ENCODE measurements at regions not wholly inside any gene's neighbourhood (a gene's known extent, or its start where the extent isn't known, plus 50 kb on each side); places are given as distances from the start of the nearest gene placed in this dataset.
A peak's percentile ranks its signal among the peaks of the same experiment; 100 is the strongest.

DNA sequence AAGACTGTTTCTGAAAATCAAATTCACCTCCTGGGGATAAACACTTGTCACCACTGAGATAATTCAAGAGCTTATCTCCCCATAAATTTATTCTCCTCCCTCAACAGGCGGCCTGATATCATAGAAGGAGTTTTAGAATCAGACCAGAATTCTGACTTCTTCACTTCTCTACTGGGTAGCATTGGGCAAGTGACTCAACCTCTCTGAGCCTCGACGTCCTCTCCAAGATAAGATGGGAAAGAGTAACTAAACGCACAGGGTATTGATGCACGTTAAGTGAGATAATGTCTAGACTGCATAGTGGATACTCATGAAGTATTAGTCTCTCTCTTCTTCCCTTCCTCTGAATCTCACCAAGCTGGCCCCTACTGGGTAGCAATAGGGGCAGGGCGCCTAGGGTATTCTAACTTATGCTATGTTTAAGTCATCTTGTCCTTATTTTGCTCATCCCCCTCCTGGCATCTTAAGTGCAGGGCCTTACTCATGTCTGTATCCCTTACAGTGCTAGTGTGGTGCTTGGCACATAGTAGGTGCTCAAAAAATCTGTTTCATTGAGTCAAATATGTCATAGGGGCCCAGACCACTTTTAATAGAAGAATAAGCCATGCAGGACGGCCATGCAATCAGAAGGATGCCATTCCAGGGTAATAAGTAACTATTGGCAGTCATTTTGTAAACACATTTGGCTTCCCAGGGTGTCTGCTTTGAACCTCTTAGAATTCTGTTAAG lies 476.4 kb upstream of the CCL2 start:
- H3K4me3 ChIP-seq (ENCODE audit: low read depth, low read length): no peak overlapping the region
- DNase-seq (ENCODE audit: low read depth): no peak
- TF ChIP-seq, protein P1, sequence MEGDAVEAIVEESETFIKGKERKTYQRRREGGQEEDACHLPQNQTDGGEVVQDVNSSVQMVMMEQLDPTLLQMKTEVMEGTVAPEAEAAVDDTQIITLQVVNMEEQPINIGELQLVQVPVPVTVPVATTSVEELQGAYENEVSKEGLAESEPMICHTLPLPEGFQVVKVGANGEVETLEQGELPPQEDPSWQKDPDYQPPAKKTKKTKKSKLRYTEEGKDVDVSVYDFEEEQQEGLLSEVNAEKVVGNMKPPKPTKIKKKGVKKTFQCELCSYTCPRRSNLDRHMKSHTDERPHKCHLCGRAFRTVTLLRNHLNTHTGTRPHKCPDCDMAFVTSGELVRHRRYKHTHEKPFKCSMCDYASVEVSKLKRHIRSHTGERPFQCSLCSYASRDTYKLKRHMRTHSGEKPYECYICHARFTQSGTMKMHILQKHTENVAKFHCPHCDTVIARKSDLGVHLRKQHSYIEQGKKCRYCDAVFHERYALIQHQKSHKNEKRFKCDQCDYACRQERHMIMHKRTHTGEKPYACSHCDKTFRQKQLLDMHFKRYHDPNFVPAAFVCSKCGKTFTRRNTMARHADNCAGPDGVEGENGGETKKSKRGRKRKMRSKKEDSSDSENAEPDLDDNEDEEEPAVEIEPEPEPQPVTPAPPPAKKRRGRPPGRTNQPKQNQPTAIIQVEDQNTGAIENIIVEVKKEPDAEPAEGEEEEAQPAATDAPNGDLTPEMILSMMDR (IDR thresholded peaks at IDR 0.05; ENCODE audit: low read depth, low read length, missing control alignments): no peak

DNA sequence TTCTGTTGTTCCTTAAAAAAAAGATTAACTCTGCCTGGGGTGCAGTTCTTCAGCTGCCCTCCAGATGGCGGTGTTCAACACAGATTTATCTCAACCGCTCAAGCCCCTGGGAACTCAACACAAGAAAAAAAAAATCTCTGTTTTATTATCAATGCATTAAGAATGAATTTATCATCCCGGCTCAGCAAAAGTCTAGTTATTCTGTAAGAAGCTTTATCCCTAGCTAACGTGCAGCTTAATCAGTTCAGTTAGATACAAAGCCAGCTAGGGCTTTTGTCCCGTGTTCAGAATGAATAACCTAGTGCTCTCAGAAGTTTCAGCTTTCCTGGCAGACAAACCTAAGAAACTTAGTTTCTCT lies 475.9 kb upstream of the CCL2 start:
- TF ChIP-seq, protein P1 (IDR thresholded peaks at IDR 0.05; ENCODE audit: low read depth, low read length, missing control alignments): peak; percentile 83
- H3K4me3 ChIP-seq (ENCODE audit: low read depth, low read length): no peak overlapping the region
- peak; percentile 15 for DNase-seq (ENCODE audit: low read depth)

DNA sequence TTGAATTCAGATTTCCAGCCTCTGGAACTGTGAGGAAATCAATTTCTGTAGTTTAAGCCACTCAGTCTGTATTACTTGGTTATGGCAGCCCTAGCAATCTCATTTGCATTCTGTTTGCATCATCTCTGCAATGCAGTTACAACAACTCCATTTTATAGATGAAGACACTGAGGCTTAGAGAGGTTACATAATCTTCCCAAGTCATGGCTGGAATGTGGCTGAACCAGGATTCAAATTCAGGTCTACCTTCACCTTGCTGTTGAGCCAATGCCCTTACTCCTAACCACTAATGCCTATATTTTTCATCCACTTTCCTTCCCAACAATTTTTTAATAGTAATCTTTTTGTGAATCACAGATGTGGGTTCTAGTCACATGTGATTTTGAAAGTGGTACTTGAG lies 469.8 kb upstream of the CCL2 start:
- no peak for DNase-seq (ENCODE audit: low read depth)
- TF ChIP-seq, protein P1 (IDR thresholded peaks at IDR 0.05; ENCODE audit: low read depth, low read length, missing control alignments): no peak
- no peak overlapping the region for H3K4me3 ChIP-seq (ENCODE audit: low read depth, low read length)

DNA sequence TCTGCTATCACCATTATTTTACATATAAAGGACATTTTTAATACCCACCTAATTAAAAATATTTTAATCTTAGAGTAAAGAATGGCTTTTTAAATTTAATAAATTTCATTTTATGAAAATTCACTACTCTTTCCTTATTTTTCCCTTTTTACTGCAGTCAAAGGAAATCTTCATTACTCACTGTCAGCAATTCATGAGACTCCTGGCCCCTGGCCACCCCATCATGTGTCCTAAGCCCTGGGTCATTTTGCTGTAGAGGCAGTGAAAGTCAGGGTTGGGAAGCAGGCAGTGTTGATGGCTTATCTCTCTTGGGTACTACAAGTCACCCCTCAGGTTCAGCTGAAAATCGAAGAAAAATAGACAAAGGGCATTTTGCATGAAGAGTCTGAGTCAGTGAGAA lies 468.6 kb upstream of the CCL2 start:
- H3K4me3 ChIP-seq (ENCODE audit: low read depth, low read length): no peak overlapping the region
- TF ChIP-seq, protein P1 (IDR thresholded peaks at IDR 0.05; ENCODE audit: low read depth, low read length, missing control alignments): no peak
- no peak for DNase-seq (ENCODE audit: low read depth)

DNA sequence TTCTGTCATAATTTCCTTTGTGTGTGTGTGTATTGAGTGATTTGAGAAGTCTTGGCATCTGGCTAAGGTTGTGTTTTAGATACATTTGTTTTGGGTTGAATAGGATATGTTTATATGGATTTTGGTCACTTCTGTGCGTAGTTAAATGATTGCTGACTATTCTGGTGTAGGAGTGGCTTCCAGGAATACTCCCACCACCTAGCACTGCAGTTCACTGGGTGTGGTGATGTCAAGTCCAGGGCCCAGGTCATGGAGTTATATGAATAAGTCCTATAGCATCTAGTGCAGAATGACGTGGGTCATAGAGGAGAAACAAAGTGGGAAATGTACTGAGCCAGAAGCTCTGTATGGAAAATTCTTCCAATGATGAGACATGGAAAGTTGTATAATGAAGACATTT lies 465.4 kb upstream of the CCL2 start:
- DNase-seq (ENCODE audit: low read depth): no peak

DNA sequence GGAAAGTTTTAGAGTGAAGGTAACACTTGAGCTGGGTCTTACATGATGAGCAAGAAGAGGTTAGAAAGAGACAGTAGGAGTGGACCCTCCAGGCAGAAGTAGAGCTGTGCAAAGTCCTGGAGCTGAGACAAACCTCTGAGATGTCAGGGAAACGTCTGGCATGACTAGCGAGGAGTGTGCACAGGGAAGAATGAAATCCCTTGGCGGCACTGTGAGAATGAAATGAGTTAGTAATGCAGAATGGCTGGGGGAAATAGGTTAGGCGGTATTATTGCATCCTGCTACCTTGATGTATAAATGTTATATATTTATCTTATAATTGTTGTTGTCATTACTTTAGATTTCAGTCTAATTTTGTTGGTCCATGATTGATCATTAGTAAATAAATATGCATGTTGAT lies 457.9 kb upstream of the CCL2 start:
- DNase-seq (ENCODE audit: low read depth): no peak
- TF ChIP-seq, protein P1 (IDR thresholded peaks at IDR 0.05; ENCODE audit: low read depth, low read length, missing control alignments): no peak
- H3K4me3 ChIP-seq (ENCODE audit: low read depth, low read length): no peak overlapping the region

More for the DNA sequence above, 465.4 kb upstream of the CCL2 start:
- TF ChIP-seq, protein P1 (IDR thresholded peaks at IDR 0.05; ENCODE audit: low read depth, low read length, missing control alignments): no peak
- H3K4me3 ChIP-seq (ENCODE audit: low read depth, low read length): no peak overlapping the region

DNA sequence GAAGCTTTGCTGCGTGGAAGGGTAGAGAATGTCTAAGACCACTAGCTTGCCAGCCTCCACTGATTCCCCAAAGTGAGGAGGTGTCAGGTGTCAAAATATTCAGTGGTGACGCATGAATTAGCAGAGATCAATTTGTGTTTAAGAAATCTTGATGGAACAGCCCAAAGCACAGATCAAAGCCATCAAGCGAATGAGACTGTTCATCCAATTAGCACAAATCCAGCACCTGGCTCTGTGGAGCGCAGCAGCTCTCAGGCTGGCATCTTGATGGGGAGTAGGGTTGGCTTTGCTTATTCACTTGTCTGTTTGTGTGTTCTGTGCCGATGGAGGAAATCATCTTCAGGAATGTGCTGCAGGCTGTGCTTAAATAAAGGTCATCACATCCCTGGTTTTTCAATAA lies 456.8 kb upstream of the CCL2 start:
- TF ChIP-seq, protein P1 (IDR thresholded peaks at IDR 0.05; ENCODE audit: low read depth, low read length, missing control alignments): no peak
- DNase-seq (ENCODE audit: low read depth): no peak
- no peak overlapping the region for H3K4me3 ChIP-seq (ENCODE audit: low read depth, low read length)

Measured in GM12864 (cell line).